ENCODE measurements at regions not wholly inside any gene's neighbourhood (a gene's known extent, or its start where the extent isn't known, plus 50 kb on each side); places are given as distances from the start of the nearest gene placed in this dataset.

DNA sequence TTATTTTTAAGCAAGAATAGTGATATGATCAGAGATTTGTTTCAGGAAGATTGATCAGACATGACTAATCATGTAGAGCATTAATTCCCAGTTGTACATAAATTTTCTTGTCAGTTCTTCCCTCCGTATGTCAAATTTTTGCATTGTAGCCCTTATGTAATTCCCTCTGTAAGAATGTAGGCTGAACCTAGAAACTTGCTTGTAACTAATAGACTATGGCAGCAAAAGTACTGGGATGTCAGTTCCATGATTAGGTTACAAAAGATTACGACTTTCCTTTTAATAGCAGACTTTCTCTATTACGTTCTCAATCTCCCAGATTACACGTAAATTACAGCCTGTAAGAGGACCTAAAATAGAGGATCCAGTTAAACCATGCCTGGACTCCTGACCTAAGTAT lies 79.4 kb upstream of the EPHA7 start:
- TF ChIP-seq, protein P1, sequence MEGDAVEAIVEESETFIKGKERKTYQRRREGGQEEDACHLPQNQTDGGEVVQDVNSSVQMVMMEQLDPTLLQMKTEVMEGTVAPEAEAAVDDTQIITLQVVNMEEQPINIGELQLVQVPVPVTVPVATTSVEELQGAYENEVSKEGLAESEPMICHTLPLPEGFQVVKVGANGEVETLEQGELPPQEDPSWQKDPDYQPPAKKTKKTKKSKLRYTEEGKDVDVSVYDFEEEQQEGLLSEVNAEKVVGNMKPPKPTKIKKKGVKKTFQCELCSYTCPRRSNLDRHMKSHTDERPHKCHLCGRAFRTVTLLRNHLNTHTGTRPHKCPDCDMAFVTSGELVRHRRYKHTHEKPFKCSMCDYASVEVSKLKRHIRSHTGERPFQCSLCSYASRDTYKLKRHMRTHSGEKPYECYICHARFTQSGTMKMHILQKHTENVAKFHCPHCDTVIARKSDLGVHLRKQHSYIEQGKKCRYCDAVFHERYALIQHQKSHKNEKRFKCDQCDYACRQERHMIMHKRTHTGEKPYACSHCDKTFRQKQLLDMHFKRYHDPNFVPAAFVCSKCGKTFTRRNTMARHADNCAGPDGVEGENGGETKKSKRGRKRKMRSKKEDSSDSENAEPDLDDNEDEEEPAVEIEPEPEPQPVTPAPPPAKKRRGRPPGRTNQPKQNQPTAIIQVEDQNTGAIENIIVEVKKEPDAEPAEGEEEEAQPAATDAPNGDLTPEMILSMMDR (IDR thresholded peaks at IDR 0.05): no peak
- TF ChIP-seq POLR2A (IDR thresholded peaks at IDR 0.05): no peak
- H3K27ac ChIP-seq: no peak overlapping the region
- H3K36me3 ChIP-seq: no peaks in the 10 kb centered on the region
- H3K27me3 ChIP-seq: no peaks in the 10 kb centered on the region
- DNase-seq: no peak
- H3K9me3 ChIP-seq: no peaks in the 10 kb centered on the region
- 43% methylated on average over 4 of the region's 4 CpGs for WGBS (ENCODE audit: insufficient coverage, low coverage, low lambda C conversion rate, missing lambda C conversion rate)
- no peak for ATAC-seq
- intact Hi-C loops (cut with DNase I): no loop called here
- H3K4me3 ChIP-seq: no peak overlapping the region
- H3K4me1 ChIP-seq: no peaks in the 10 kb centered on the region

DNA sequence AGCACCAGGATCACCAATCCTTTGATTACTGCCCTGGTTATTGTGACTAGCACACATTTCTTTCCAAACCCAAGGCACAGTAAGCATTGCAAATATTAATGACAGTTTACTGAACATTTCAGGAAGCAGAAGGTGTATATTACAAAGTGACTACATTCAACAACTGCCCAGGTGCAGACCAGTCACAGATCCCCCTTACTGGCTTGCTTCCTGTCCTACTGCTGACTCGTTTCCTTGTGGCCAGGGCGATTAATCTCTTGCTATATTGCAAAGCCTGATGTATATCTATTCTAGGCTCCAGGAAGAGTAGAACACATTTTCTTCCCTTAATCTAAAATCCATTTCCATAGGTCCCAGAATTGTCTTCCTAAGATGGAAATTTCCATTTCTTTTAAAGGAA lies 77.2 kb upstream of the EPHA7 start:
- Histone ChIP-seq H3K4me1 (no peaks in the 10 kb centered on the region), H3K36me3 (no peaks in the 10 kb centered on the region), H3K27ac (no peak overlapping the region), H3K27me3 (no peaks in the 10 kb centered on the region), H3K4me3 (no peak overlapping the region), H3K9me3 (no peaks in the 10 kb centered on the region)
- intact Hi-C loops (cut with DNase I): no loop called here
- no peak for TF ChIP-seq POLR2A (IDR thresholded peaks at IDR 0.05)
- TF ChIP-seq, protein P1 (IDR thresholded peaks at IDR 0.05): no peak
- no peak for ATAC-seq
- no peak for DNase-seq
- WGBS (ENCODE audit: insufficient coverage, low coverage, low lambda C conversion rate, missing lambda C conversion rate): 17% methylated on average over 1 of the region's 2 CpGs

DNA sequence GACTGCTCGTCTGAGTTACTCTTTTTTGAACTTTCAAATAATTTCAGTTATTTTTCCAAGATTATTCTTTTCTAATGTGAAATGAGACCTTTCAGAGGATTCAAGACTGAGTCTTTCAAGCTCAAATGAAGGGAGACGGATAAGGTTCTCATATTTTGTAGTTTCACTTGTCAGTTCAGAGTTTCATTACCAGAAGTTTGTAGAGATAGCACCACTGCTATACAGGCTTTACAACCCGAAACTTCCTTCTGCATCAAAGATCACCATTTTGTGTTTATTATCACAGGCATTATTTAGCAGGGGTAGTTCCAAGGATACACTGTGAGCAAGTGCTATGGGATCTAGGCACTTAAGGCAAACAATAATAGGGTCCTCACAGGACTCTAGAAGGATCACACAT lies 74.7 kb upstream of the EPHA7 start:
- Histone ChIP-seq H3K9me3 (no peaks in the 10 kb centered on the region), H3K27me3 (no peaks in the 10 kb centered on the region), H3K4me1 (no peaks in the 10 kb centered on the region), H3K27ac (no peak overlapping the region), H3K4me3 (no peak overlapping the region), H3K36me3 (no peaks in the 10 kb centered on the region)
- DNase-seq: no peak
- intact Hi-C loops (cut with DNase I): no loop called here
- no peak for ATAC-seq
- WGBS (ENCODE audit: insufficient coverage, low coverage, low lambda C conversion rate, missing lambda C conversion rate): 28% methylated on average over 3 of the region's 3 CpGs
- TF ChIP-seq POLR2A (IDR thresholded peaks at IDR 0.05): no peak
- TF ChIP-seq, protein P1 (IDR thresholded peaks at IDR 0.05): no peak

DNA sequence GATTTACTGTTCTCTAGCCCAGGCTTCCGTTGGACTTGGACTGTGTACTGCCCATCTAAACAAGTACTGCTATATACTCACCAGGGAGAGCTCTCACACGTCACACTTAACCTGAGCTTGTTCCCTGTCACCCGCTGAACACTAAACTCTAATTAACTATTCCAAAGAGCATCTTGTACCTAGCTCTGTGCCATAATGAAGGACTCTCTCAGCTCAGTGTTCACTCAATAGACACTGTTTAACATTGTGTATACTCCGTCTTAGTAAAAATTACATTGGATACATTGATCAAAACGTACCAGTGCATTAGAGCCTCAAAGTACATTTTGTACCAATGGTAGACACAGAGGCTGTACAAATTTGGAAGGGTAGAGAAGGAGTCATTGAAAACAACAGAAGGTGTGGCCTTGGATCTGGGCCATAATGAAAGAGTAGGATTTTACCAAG lies 55.4 kb upstream of the EPHA7 start:
- ATAC-seq (no peak), DNase-seq (no peak)
- TF ChIP-seq, protein P1 (IDR thresholded peaks at IDR 0.05): no peak
- no peak for TF ChIP-seq POLR2A (IDR thresholded peaks at IDR 0.05)
- Histone ChIP-seq H3K4me1 (no peaks in the 10 kb centered on the region), H3K4me3 (no peak overlapping the region), H3K27ac (no peak overlapping the region), H3K27me3 (no peaks in the 10 kb centered on the region), H3K9me3 (no peaks in the 10 kb centered on the region), H3K36me3 (no peaks in the 10 kb centered on the region)
- 58% methylated on average over 5 of the region's 5 CpGs for WGBS (ENCODE audit: insufficient coverage, low coverage, low lambda C conversion rate, missing lambda C conversion rate)
- intact Hi-C loops (cut with DNase I): no loop called here

DNA sequence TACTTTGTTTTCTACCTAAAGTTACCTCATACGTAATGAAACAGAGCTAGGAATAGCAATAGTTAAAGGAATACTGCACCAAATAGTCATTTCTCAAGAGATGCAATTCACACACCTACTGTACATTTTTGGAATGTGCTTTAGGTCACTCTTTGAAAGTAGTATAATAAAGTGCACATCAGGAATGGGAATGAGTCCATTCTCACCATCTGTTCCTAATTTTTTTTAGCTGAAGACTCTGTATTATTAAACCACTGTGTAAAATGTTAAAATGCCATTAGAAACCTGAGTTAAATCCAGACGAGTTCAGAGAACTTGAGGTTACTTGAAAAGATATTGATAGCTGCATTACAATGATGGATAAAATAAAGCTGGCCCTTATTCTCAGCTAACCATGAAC lies 51.9 kb upstream of the EPHA7 start:
- Histone ChIP-seq H3K27ac (no peak overlapping the region), H3K36me3 (no peaks in the 10 kb centered on the region), H3K4me3 (no peak overlapping the region), H3K27me3 (no peaks in the 10 kb centered on the region), H3K4me1 (no peaks in the 10 kb centered on the region), H3K9me3 (no peaks in the 10 kb centered on the region)
- ATAC-seq (no peak), DNase-seq (no peak)
- intact Hi-C loops (cut with DNase I): no loop called here
- WGBS (ENCODE audit: insufficient coverage, low coverage, low lambda C conversion rate, missing lambda C conversion rate): 28% methylated on average over 2 of the region's 2 CpGs
- TF ChIP-seq, protein P1 (IDR thresholded peaks at IDR 0.05): no peak
- TF ChIP-seq POLR2A (IDR thresholded peaks at IDR 0.05): no peak

Measured in right lobe of liver (tissue), 6 donors.